Epithelial cell of proximal tubule (primary cell): ENCODE measurements at regions not wholly inside any gene's neighbourhood (a gene's known extent, or its start where the extent isn't known, plus 50 kb on each side); places are given as distances from the start of the nearest gene placed in this dataset.
"Not testable (repeated sequence)": the region's sequence is repeated elsewhere in the genome, so short reads cannot be mapped to it uniquely, and the experiment has no call there.

ENCODE experiments used
- DNase-seq: peaks from one replicate; pipeline ENCODE4 v3.0.0-alpha.2; 2011; ENCODE audit warnings: low read depth
- H3K4me3 ChIP-seq: 2 replicates; pipeline ENCODE4 v1.5.1; 2011; ENCODE audit warnings: low read depth, mild to moderate bottlenecking, low read length
- TF ChIP-seq, protein P1 (sequence below): conservative IDR thresholded peaks from 2 replicates; pipeline ENCODE4 v1.5.1; 2012; ENCODE audit warnings: low read depth, mild to moderate bottlenecking, low read length

GRCh38 chr14:71783786-71784185, 148.4 kb upstream of the RGS6 start:
- TF ChIP-seq, protein P1, sequence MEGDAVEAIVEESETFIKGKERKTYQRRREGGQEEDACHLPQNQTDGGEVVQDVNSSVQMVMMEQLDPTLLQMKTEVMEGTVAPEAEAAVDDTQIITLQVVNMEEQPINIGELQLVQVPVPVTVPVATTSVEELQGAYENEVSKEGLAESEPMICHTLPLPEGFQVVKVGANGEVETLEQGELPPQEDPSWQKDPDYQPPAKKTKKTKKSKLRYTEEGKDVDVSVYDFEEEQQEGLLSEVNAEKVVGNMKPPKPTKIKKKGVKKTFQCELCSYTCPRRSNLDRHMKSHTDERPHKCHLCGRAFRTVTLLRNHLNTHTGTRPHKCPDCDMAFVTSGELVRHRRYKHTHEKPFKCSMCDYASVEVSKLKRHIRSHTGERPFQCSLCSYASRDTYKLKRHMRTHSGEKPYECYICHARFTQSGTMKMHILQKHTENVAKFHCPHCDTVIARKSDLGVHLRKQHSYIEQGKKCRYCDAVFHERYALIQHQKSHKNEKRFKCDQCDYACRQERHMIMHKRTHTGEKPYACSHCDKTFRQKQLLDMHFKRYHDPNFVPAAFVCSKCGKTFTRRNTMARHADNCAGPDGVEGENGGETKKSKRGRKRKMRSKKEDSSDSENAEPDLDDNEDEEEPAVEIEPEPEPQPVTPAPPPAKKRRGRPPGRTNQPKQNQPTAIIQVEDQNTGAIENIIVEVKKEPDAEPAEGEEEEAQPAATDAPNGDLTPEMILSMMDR: no peak
- H3K4me3 ChIP-seq: no peak overlapping the region
- no peak for DNase-seq

GRCh38 chr14:71789005-71789404, 143.2 kb upstream of the RGS6 start:
- TF ChIP-seq, protein P1: no peak
- H3K4me3 ChIP-seq: no peak overlapping the region
- DNase-seq: no peak

- TF ChIP-seq, protein P1: no peak
- DNase-seq: no peak
- H3K4me3 ChIP-seq: no peak overlapping the region
These were observed 132.4 kb upstream of the RGS6 start for GRCh38 chr14:71799841-71800240.

GRCh38 chr14:71800878-71801277, 131.4 kb upstream of the RGS6 start:
- TF ChIP-seq, protein P1: no peak
- no peak for DNase-seq
- H3K4me3 ChIP-seq: no peak overlapping the region

- no peak overlapping the region for H3K4me3 ChIP-seq
- TF ChIP-seq, protein P1: no peak
- peak; percentile 33 for DNase-seq
These were observed 128.5 kb upstream of the RGS6 start for GRCh38 chr14:71803539-71804260.

- TF ChIP-seq, protein P1: no peak
- no peak for DNase-seq
- H3K4me3 ChIP-seq: no peak overlapping the region
These were observed 127.2 kb upstream of the RGS6 start for GRCh38 chr14:71804992-71805391.

DNA sequence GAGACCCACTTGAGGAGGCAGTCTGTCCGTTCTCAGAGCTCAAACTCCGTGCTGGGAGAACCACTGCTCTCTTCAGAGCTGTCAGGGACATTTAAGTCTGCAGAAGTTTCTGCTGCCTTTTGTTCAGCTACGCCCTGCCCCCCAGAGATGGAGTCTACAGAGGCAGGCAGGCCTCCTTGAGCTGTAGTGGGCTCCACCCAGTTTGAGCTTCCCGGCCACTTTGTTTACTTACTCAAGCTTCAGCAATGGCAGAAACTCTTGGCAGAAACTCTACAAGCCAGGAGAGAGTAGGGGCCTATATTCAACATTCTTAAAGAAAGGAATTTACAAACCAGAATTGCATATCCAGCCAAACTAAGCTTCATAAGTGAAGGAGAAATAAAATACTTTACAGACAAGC, 125.2 kb upstream of the RGS6 start:
- not testable (repeated sequence) for H3K4me3 ChIP-seq, DNase-seq

GRCh38 chr14:71810800-71811199, 121.4 kb upstream of the RGS6 start:
- DNase-seq, H3K4me3 ChIP-seq: not testable (repeated sequence)
